Tibial nerve (tissue), 3 donors: ENCODE measurements at regions not wholly inside any gene's neighbourhood (a gene's known extent, or its start where the extent isn't known, plus 50 kb on each side); places are given as distances from the start of the nearest gene placed in this dataset.

Source experiments
- CTCF ChIP-seq, 5 experiments: fragments of 200-600 bp in 3 of 5; fragments of 450-650 bp in 2 of 5; sonication (generic) in 3 of 5; IDR thresholded peaks; one replicate each; pipeline ENCODE4 v1.5.1; 2016 to 2019; ENCODE audit warnings: antibody characterized with exemption in 5 of 5, mild to moderate bottlenecking in 3 of 5, moderate library complexity in 2 of 5
- POLR2A ChIP-seq, 2 donors: fragments of 450-650 bp; IDR thresholded peaks; one replicate each; pipeline ENCODE4 v1.6.1; 2017; ENCODE audit warnings: antibody characterized with exemption in 2 of 2, mild to moderate bottlenecking in 2 of 2, moderate library complexity in 2 of 2

GRCh38 chr20:60411813-60412212 is 453.6 kb downstream of the CDH26 start:
- TF ChIP-seq CTCF (IDR thresholded peaks at IDR 0.05) (no peak), POLR2A (IDR thresholded peaks at IDR 0.05) (no peak)
